Endothelial cell of umbilical vein (primary cell): ENCODE measurements at regions not wholly inside any gene's neighbourhood (a gene's known extent, or its start where the extent isn't known, plus 50 kb on each side); places are given as distances from the start of the nearest gene placed in this dataset.

Experiments used
- EZH2 ChIP-seq: IDR thresholded peaks from 2 replicates; pipeline ENCODE4 v1.6.1; 2012; ENCODE audit warnings: borderline replicate concordance, low read depth, mild to moderate bottlenecking, moderate library complexity, low read length, inconsistent platforms; ENCODE audit not compliant: severe bottlenecking
- JUN ChIP-seq: IDR thresholded peaks from 2 replicates; pipeline ENCODE4 v1.6.1; 2011; ENCODE audit warnings: borderline replicate concordance, low read depth; ENCODE audit not compliant: insufficient read length, insufficient read depth
- MYC ChIP-seq: IDR thresholded peaks from one replicate; pipeline ENCODE4 v1.6.1; 2011; ENCODE audit warnings: mild to moderate bottlenecking, low read depth, low read length
- POLR2A ChIP-seq: IDR thresholded peaks from 2 replicates; pipeline ENCODE4 v1.6.1; 2012; ENCODE audit warnings: low read depth, mild to moderate bottlenecking, control low read depth, low read length
- POLR2AphosphoS5 ChIP-seq: IDR thresholded peaks from 2 replicates; pipeline ENCODE4 v1.6.1; 2012; ENCODE audit warnings: low read depth, mild to moderate bottlenecking, control low read depth, low read length, moderate library complexity; ENCODE audit not compliant: insufficient read depth
- TF ChIP-seq, protein P1 (sequence below), 2 donors: IDR thresholded peaks; 1 replicate in 1 of 2; 2 replicates in 1 of 2; pipeline ENCODE4 v1.5.1; 2011; ENCODE audit warnings: low read length in 2 of 2, mild to moderate bottlenecking in 2 of 2, moderate library complexity in 2 of 2, control low read depth in 1 of 2, inconsistent platforms in 1 of 2, low read depth in 1 of 2; ENCODE audit not compliant: insufficient read depth in 1 of 2; ENCODE audit errors: extremely low read depth in 1 of 2
- TF ChIP-seq, protein P2 (sequence below): IDR thresholded peaks from 2 replicates; pipeline ENCODE4 v1.6.1; 2011; ENCODE audit not compliant: insufficient read depth, insufficient read length

DNA sequence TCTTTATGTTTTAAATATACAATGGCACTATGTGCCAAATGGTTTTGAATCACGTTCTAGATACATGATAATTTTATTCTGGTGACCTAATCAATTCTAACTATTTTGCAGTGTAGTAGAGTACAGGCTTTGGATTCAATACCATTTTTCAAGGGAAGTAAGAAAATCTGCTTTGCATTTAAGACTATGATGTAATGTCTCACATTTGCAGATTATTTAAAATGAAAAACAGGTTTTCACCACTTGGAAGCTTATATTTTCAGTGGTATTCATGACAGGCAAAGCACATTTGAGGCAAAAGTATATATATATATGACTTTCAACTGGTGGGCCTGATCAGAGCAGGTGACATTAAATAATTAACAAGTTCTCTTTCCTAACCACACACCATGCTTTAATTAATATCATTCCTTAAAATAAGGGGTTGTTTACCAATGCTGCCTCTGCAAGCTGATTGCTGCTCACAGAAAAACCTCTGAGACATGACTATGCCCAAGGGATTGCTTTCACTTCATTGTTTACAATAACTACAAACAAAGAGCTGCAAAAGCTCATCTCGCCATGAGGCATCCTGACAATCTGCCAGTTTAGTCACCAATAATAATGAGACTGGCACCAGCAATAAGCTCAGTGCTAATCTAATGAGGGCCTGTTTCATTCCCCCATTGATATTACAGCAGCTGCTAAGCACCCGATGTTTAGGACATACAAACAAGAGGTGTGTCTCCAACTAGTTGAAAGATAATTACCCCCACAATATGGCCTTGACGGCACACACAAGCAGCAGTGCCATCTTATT lies 1176.0 kb upstream of the GJE1 start:
- TF ChIP-seq, protein P1, sequence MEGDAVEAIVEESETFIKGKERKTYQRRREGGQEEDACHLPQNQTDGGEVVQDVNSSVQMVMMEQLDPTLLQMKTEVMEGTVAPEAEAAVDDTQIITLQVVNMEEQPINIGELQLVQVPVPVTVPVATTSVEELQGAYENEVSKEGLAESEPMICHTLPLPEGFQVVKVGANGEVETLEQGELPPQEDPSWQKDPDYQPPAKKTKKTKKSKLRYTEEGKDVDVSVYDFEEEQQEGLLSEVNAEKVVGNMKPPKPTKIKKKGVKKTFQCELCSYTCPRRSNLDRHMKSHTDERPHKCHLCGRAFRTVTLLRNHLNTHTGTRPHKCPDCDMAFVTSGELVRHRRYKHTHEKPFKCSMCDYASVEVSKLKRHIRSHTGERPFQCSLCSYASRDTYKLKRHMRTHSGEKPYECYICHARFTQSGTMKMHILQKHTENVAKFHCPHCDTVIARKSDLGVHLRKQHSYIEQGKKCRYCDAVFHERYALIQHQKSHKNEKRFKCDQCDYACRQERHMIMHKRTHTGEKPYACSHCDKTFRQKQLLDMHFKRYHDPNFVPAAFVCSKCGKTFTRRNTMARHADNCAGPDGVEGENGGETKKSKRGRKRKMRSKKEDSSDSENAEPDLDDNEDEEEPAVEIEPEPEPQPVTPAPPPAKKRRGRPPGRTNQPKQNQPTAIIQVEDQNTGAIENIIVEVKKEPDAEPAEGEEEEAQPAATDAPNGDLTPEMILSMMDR (IDR thresholded peaks at IDR 0.05; ENCODE audit: extremely low read depth in 1 of 2, insufficient read depth in 1 of 2, low read depth in 1 of 2, low read length in 2 of 2), result no peak
- TF ChIP-seq POLR2A (no peak), POLR2AphosphoS5 (no peak), EZH2 (no peak), MYC (no peak), JUN (no peak)
- TF ChIP-seq, protein P2, sequence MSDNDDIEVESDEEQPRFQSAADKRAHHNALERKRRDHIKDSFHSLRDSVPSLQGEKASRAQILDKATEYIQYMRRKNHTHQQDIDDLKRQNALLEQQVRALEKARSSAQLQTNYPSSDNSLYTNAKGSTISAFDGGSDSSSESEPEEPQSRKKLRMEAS, result no peak
